ENCODE measurements at regions not wholly inside any gene's neighbourhood (a gene's known extent, or its start where the extent isn't known, plus 50 kb on each side); places are given as distances from the start of the nearest gene placed in this dataset.
"Not testable (repeated sequence)": the region's sequence is repeated elsewhere in the genome, so short reads cannot be mapped to it uniquely, and the experiment has no call there.

DNA sequence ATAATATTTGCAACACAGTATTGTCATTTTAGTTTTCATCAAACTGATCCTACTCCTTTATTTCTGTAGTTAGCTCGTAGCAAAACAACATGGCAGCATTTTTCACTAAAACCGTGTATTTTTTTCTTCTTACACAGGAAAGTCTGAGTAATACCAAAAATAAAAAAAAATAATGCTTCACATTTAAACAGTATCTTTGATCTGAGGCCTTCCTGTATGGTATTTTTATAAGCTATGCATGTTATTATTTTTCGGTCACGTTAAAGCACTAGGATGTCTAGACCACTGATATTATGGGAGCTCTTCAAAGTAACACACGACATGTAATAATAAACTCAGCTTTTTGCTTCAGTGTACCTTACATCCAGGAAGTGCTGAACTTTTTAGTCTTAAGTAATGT is 94.1 kb upstream of the SRD5A3 start:
- DNase-seq (ENCODE audit: low read depth) = no peak

DNA sequence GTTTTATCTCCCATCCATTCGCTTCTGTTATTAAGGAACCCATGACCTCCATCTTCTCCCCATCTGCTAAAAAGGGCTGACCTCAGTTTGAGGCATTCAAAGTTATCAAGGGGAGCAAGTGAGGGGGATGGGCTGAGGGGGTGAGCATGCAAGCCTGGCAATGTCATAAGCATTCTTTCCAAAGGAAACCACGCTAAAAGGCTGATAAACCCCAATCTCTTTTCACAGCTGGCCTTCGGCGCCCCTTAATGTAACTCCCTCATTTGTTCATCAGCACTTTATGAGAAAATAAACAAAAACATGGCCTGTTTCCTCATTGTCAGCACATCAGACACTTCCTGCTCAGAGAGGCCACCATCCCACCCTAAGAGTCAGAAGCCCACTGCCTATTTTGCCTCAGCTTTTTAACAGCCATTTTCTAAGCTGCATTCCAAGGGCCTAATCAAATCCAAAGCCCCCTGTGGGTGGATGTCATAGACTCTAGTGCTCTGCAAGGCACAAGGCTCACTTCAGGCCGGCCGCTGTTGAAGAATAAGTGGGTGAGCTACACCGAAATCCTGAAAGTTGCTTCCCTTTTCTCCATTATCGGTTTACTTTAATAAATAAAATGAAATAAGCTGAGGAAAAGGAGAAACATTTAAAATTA is 92.0 kb upstream of the SRD5A3 start:
- no peak for DNase-seq (ENCODE audit: low read depth)

DNA sequence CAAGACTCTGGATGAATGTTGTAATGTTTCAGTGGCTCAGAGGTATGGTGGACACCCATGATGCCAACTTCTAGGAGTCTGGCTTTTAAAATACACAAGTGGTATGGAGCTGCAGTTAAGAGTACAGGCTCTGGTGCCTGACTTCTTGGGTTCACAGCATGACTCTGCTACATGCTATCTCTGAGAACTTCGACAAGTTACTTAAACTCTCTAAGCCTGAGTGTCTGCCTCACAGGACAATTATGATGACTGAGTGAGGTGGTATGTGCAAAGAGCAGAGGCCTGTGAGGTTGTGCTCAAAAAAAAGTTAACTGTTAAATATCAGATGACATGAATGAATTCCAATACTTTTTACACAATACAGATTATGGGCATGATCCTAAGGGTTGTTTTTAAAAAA is 90.9 kb upstream of the SRD5A3 start:
- DNase-seq (ENCODE audit: low read depth) = peak; percentile 39

DNA sequence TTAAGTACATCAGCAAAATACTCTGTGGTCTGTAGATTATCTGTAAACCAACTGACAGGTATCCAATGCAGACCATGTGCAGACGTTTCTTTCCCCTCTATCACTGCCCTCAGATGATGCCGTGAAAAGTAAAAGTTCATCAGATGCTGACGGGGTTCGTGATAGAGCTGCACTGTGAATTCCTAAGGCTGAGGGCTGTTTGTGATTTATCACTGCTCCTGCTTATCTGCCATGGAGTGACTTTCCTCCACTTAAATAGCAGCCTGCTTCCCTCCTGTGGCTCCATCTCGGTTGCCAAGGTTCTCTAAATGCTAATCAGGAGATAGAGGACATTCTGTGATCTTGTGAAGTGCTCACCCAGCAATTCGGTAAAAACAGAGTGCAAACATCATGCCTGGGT is 89.3 kb upstream of the SRD5A3 start:
- DNase-seq (ENCODE audit: low read depth) = no peak

DNA sequence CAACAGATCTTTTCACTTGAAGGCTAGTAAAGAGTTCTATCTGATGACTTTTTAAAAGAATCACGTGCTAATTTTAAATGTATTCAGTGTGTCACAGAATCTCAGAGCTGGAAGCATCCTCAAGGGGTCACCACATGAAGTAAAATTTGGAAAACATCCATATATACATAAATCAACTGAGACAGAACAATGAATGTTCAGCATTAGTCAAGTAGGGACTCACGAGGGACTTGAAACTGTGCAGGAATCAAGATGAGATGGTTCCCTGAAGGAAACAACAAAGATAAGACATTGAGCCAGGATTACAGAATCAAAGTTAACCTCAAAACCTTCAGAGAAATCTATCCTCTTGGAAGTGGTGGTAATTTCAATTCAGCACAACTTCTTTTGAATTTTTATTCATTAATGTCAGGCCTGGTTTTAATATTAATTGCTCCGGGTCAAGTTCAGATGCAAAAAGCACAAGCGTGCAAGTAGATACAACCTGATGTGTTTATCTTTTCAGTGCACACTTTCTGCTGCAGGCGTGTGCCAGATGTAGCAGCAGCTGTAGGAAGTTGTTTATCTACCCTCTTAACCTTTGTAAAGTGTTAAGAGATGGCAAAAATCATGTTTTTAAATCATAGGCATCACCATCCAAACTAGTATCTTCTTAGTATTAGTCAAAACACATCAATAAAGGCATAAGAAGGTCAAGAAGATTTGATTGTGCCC is 87.7 kb upstream of the SRD5A3 start:
- peak; percentile 2 for DNase-seq (ENCODE audit: low read depth)

DNA sequence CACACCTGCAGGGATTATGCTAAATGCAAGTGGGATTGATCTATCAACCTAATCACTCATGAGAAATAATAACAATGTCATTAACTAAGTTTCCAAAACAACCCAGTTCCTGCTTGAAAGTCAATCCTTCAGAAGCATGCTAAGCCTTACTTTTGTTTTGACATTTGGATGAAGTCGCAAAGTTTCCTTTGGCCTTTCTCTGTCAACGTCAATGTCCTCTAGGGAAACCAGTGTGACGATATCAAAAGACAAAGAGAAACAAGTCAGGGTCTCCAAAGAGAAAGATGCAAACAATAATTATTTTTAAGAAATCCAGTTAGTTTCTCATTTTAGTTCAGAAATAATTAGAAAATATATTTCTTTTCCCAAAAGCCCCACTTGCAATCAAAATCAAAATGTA is 86.7 kb upstream of the SRD5A3 start:
- DNase-seq (ENCODE audit: low read depth) = no peak

DNA sequence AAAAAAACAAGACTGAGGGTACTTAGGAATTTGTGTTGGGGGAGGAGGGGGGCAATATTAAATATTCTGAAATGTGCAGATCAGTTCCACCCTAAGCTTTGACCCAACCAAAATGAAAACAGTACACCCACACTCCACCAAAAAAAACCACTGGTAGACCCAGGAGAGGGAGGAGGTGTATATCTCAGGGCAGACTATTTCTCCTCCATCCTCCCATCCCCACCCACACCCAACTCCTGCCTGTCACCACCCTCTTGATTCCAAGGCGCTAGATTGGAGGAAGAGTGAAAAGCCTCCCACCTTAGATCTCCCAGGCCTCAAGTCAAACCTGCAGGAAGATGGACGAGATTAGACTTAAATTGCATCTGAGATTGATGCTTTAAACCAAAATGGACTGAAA is 76.6 kb upstream of the SRD5A3 start:
- DNase-seq (ENCODE audit: low read depth) = no peak

DNA sequence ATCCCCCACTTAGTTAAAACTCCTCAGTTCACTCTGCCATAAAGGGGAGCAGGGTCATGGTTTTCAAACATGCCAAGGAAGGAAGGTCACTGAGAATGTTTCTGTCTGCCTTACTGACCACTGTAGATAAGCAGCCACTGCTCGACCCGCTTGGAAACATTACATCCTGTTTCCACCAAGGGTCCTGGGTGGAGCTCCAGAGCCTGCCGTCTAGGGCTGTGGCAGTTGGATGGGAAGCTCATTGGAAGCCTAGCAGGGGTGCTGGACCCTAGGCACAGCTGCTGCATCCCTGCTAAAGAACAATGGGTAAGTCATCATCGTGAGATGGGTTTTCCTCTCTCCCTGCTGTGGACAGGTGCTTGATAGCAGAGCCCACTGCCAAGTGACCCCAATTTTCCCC is 76.0 kb upstream of the SRD5A3 start:
- DNase-seq (ENCODE audit: low read depth) = no peak

DNA sequence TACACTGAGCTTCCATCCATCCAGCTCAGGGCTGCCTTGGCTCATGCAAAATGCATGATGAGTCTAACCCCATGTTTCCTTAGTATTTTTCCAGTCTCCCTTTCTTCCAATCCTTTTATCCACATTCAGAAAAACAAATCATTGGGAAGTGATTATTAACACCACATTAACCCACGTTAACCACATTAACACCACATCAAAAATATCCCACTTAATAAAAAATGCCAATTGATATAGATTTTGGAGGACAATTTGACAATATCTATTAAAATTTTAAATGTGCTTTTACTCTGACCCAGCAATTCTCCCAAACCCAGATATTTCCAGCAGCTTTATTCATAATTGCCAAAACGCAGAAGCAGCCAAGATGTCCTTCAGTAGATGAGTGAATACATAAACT is 75.6 kb upstream of the SRD5A3 start:
- DNase-seq (ENCODE audit: low read depth) = no peak

DNA sequence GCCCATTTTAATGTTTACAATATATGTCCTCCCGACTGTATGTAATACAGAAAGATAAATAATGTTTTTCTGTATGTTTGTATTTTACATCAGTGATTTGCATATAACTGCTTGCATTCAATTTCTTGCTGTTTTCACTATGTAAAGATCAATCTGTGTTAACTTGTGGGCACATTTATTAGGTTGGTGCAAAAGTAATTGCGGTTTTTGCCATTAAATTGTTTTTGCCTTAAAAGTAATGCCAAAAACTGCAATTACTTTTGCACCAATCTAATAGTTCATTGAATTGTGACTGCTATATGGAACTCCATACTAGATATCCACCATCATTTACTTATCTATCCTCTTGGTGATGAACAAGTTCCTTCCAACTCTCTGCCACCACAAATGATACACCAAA is 73.9 kb upstream of the SRD5A3 start:
- DNase-seq (ENCODE audit: low read depth) = no peak

DNA sequence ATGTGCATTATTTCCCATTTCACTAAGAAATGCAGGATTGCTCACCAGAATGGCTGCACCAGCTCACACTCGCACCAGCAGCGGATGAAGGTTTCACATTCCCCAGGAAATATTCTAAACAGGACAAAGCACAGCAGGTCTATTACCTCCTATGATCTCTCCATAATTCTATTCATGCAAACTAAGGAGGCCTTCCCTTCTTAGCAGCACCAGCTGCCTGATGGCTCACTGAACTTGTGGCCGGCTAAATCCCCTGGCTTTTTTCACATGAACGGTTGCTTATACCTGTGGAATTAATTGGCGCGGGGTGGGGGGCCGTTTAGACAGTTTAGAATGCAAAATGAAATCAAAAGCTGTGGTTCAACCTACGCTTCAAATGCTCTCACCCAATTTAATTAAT is 73.5 kb upstream of the SRD5A3 start:
- no peak for DNase-seq (ENCODE audit: low read depth)

DNA sequence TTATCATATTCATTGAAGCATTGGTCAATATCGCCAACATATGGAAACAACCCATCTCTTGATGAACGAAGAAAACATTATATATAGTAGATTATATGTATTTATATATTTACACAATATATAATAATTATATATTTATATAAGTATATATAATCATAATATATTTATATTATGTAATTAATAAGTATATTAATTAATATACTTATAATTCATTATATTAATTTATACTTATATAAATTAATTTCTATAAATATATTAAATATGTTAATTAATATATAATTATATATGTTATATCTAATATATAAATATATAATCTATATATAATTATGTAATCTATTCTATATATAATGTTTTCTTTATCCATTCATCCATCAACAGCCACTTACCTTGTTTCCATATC is 69.0 kb upstream of the SRD5A3 start:
- DNase-seq (ENCODE audit: low read depth) = no peak

DNA sequence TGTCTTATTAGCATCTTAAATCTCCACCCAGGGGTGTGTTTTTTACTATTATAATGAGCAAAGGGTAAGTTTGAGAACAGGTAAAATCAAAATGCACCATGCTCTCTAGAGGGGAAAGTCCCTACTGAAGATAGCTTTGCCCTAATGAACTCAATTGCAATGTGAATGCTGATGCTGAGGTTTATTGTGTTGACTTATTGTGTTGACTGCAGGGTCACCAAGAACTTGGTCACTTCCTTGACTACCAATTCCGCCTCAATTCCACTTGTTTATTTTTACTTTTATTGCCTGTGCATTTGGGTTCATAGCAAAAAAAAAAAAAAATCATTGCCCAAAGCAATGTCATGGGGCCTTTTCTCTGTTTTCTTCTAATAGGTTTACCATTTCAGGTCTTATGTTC is 67.7 kb upstream of the SRD5A3 start:
- no peak for DNase-seq (ENCODE audit: low read depth)

DNA sequence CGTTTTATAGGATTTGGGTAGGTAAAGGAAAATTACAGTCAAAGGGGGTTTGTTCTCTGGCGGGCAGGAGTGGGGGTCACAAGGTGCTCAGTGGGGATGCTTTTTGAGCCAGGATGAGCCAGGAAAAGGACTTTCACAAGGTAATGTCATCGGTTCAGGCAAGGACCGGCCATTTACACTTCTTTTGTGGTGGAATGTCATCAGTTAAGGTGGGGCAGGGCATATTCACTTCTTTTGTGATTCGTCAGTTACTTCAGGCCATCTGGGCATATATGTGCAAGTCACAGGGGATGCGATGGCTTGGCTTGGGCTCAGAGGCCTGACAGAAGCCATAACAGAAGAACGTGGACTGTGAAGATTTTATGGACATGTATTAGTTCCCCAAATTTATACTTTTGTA is 65.6 kb upstream of the SRD5A3 start:
- not testable (repeated sequence) for DNase-seq (ENCODE audit: low read depth)

DNA sequence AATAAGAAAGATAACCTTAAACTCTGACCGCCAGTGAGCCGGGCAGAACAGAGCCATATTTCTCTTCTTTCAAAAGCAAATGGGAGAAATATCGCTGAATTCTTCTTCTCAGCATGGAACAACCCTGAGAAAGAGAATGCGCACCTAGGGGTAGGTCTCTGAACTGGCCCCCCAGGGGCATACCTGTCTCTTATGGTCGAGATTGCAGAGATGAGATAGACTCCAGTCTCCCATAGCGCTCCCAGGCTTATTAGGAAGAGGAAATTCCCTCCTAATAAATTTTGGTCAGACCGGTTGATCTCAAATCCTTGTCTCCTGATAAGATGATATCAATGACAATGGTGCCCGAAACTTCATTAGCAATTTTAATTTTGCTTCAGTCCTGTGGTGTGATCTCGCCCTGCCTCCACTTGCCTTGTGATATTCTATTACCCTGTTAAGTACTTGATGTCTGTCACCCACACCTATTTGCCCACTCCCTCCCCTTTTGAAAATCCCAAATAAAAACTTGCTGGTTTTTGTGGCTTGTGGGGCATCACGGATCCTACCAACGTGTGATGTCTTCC is 64.8 kb upstream of the SRD5A3 start:
- DNase-seq (ENCODE audit: low read depth) = not testable (repeated sequence)

DNA sequence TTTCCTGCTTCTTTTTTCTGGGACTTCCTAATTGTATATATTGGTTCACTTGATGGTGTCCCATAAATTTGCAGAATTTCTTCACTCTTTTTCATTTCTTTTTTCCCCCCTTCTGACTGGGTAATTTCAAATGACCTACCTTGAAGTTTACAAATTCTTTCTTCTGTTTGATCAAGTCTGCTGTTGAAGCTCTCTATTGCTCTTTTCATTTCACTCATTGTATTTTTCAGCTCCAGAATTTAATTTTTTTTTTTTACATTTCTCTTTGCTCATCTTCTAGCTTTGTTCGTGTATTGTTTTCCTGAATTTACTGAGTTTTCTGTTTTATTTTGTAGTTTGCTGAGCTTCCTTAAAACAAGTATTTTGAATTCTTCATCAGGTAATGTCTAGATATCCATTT is 61.7 kb upstream of the SRD5A3 start:
- no peak for DNase-seq (ENCODE audit: low read depth)

DNA sequence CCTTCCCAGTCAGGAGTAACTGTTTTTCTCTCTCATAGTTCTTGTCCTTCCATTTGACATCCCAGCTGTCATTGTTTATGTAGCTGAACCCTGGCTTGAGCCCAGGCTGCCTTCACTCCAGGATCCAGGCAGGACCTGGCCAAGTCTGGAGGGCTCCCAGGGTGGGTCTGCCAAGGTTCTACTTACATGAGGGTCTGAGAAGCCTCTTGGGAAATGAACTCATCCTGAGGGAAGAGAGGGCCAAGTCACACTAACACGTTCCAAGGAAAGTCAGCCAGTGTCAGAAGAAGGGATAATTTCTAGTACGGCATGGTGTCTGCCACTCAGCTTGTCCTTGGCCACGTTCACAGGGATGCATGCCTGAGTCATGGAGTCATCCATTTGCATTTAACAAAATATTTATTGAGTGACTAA is 54.8 kb upstream of the SRD5A3 start:
- peak; percentile 25 for DNase-seq (ENCODE audit: low read depth)

DNA sequence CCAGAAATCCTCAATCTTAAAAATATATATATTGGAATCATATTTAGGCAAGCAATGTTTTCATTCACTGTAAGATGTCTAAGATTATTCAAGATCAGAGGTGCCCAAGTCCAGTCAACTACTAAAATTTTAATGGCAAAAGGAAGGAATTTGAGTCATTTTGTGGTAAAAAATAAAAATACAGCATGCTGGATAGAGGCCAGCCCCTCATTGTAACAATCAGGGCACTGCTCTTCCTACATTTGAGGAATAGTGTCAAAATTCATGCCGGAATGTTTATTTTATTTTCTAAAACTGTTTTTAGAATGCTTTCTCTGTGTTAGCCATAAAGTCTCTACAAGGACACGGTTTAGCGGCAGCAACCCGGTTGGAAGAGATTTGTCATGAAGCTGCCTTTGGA is 49.9 kb upstream of the SRD5A3 start:
- DNase-seq (ENCODE audit: low read depth) = peak; percentile 4
